SIG-M5 treated with dmso at 0.1 percent for 504 hours (cell line): ENCODE measurements at regions not wholly inside any gene's neighbourhood (a gene's known extent, or its start where the extent isn't known, plus 50 kb on each side); places are given as distances from the start of the nearest gene placed in this dataset.

Experiments
- DNase-seq: peaks from one replicate; lab custom pipeline; 2025; ENCODE audit not compliant: unreplicated experiment; lab: John Stamatoyannopoulos, UW

DNA sequence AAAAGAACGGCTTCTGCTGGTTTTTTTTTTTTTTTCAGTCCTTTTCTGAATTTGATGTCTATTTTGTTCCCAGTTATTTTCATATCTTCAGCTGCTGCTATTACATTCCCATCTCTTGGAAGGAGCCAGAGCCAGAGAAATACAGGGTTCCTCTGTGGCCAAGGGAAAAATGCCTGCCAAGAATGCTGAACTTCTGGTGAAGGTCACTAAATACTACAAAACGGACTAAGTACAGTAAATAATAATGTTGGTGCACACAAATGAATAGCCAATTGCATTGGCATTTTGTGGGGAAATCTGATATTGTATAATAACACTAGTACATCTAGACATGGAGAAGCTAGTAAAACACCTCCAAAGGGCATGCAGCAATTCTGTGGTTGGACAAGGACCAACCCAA is 56.3 kb upstream of the ZEB1 start:
- no peak for DNase-seq

- DNase-seq, result no peak
These were observed 55.1 kb upstream of the ZEB1 start for GRCh38 chr10:31263903-31264302.

GRCh38 chr10:31268444-31269303 is 50.3 kb upstream of the ZEB1 start:
- DNase-seq, result no peak
